K562 (cell line): ENCODE measurements at regions not wholly inside any gene's neighbourhood (a gene's known extent, or its start where the extent isn't known, plus 50 kb on each side); places are given as distances from the start of the nearest gene placed in this dataset.

Source experiments
- ATAC-seq: fragments of 200-7000 bp; cut with Tn5 transposase; 3 replicates; pipeline ENCODE4 v1.9.1; 2020; ENCODE audit warnings: moderate library complexity
- BruUV-seq: library from RNA; stranded (reverse); fragments of 400-500 nt; replicated peaks from 2 replicates; lab custom pipeline; 2021; lab: Mats Ljungman, UMichigan
- CTCF ChIA-PET: fragments of 300-600 bp; formaldehyde crosslinking; extraction: SDS; loops from one replicate; lab custom pipeline; 2021; ENCODE audit warnings: low intra/inter-chr PET ratio; lab: Yijun Ruan, JAX
- POLR2A ChIA-PET: fragments of 300-600, 350-650 bp; sonication (Branson Sonifier 250); formaldehyde crosslinking; extraction: SDS; loops from one replicate; lab custom pipeline; 2021; ENCODE audit warnings: antibody characterized with exemption, inconsistent platforms; lab: Yijun Ruan, JAX
- DNase-seq, 4 experiments: peaks; one replicate each; pipeline versions ENCODE4 v3.0.0 to v3.0.0-alpha.2; 2011 to 2018; ENCODE audit warnings: low spot score in 3 of 4, mixed read lengths in 3 of 4; ENCODE audit errors: extremely low read depth in 1 of 4
- FAIRE-seq: peaks from 2 replicates; lab custom pipeline; 2011; peaks lifted over from hg19 to GRCh38; lab: Jason Lieb, UNC
- H2AFZ ChIP-seq: 2 replicates; pipeline ENCODE4 v1.6.0; 2011; ENCODE audit warnings: low read depth, low read length, control low read depth, inconsistent platforms
- H3K27ac ChIP-seq: fragments of 200-600 bp; 3 replicates; pipeline ENCODE4 v1.8.0; 2011; ENCODE audit warnings: low read depth, mild to moderate bottlenecking, control low read depth, inconsistent platforms, low read length, moderate library complexity, mixed read lengths; ENCODE audit errors: extremely low read depth
- H3K27me3 ChIP-seq, 2 experiments: fragments of 300-600 bp in 1 of 2; 2 replicates in 1 of 2; 3 replicates in 1 of 2; pipeline versions ENCODE4 v1.6.0 to v1.8.0; 2011; ENCODE audit warnings: inconsistent platforms in 2 of 2, low read length in 2 of 2, mild to moderate bottlenecking in 1 of 2, mixed read lengths in 1 of 2, moderate library complexity in 1 of 2; ENCODE audit not compliant: control insufficient read depth in 2 of 2, insufficient read depth in 2 of 2
- H3K36me3 ChIP-seq: fragments of 300-600 bp; 3 replicates; pipeline ENCODE4 v1.8.0; 2011; ENCODE audit warnings: mild to moderate bottlenecking, low read length, inconsistent platforms; ENCODE audit not compliant: control insufficient read depth, insufficient read depth
- H3K4me1 ChIP-seq, 2 experiments: fragments of 200-600 bp in 1 of 2; replicated peaks in 1 of 2; 2 replicates in 1 of 2; 3 replicates in 1 of 2; pipeline versions ENCODE4 v1.5.1 to v1.8.0; 2011; ENCODE audit warnings: inconsistent platforms in 2 of 2, low read length in 2 of 2, mild to moderate bottlenecking in 1 of 2, mixed read lengths in 1 of 2, moderate library complexity in 1 of 2; ENCODE audit not compliant: control insufficient read depth in 2 of 2, insufficient read depth in 2 of 2
- H3K4me2 ChIP-seq: 2 replicates; pipeline ENCODE4 v1.6.1; 2011; ENCODE audit warnings: low read length, control low read depth, inconsistent platforms, mixed read lengths; ENCODE audit not compliant: insufficient read depth
- H3K4me3 ChIP-seq: fragments of 200-600 bp; sonication (generic), shearing (Covaris generic); 2 replicates; pipeline ENCODE4 v1.5.1; 2016; ENCODE audit warnings: control low read depth, inconsistent platforms
- H3K79me2 ChIP-seq: fragments of 200-600 bp; 3 replicates; pipeline ENCODE4 v1.8.0; 2011; ENCODE audit warnings: low read length, inconsistent platforms; ENCODE audit not compliant: control insufficient read depth, insufficient read depth
- H3K9ac ChIP-seq, 2 experiments: 2 replicates each; pipeline versions ENCODE4 v1.6.0 to v1.6.1; 2011; ENCODE audit warnings: low read depth in 2 of 2, low read length in 2 of 2, control low read depth in 1 of 2, inconsistent platforms in 1 of 2, mild to moderate bottlenecking in 1 of 2, mixed read lengths in 1 of 2; ENCODE audit not compliant: insufficient read depth in 1 of 2
- H3K9me1 ChIP-seq: one replicate; pipeline ENCODE4 v1.6.0; 2011; ENCODE audit warnings: inconsistent platforms, mild to moderate bottlenecking, low read length, moderate library complexity; ENCODE audit not compliant: control insufficient read depth, insufficient read depth
- H3K9me3 ChIP-seq: replicated peaks from 2 replicates; pipeline ENCODE4 v1.5.1; 2011; ENCODE audit warnings: low read depth, low read length, inconsistent platforms; ENCODE audit not compliant: control insufficient read depth, insufficient read depth
- H4K20me1 ChIP-seq: replicated peaks from 2 replicates; pipeline ENCODE4 v1.6.1; 2011; ENCODE audit warnings: low read length, inconsistent platforms, mixed read lengths; ENCODE audit not compliant: control insufficient read depth, insufficient read depth
- CBFA2T2 ChIP-seq: fragments of 450-650 bp; conservative IDR thresholded peaks from 2 replicates; pipeline ENCODE4 v1.6.1; 2017; ENCODE audit warnings: mild to moderate bottlenecking
- MCM7 ChIP-seq, 2 experiments: fragments of 450-650 bp; IDR thresholded peaks; 2 replicates each; pipeline ENCODE4 v1.6.1; 2016 to 2018
- PBX2 ChIP-seq, 2 experiments: IDR thresholded peaks in 1 of 2; conservative IDR thresholded peaks in 1 of 2; 2 replicates each; pipeline ENCODE4 v1.6.1; 2016; ENCODE audit warnings: low read depth in 2 of 2, mild to moderate bottlenecking in 1 of 2, missing compliant biosample characterization in 1 of 2, missing genetic modification characterization in 1 of 2, moderate library complexity in 1 of 2
- PTBP1 ChIP-seq: fragments of 200-400 bp; formaldehyde crosslinking; IDR thresholded peaks from 2 replicates; pipeline ENCODE4 v1.6.1; 2017; ENCODE audit warnings: low read depth, low read length
- RB1 ChIP-seq: fragments of 450-650 bp; IDR thresholded peaks from 2 replicates; pipeline ENCODE4 v1.6.1; 2017; ENCODE audit warnings: low read depth, mild to moderate bottlenecking
- RBM15 ChIP-seq: fragments of 200-400 bp; formaldehyde crosslinking; IDR thresholded peaks from 2 replicates; pipeline ENCODE4 v1.6.1; 2018; ENCODE audit warnings: mild to moderate bottlenecking, low read length, moderate library complexity; ENCODE audit not compliant: insufficient read depth
- ZNF124 ChIP-seq: sonication (generic); formaldehyde crosslinking; IDR thresholded peaks from 2 replicates; pipeline ENCODE4 v1.8.1; 2022; ENCODE audit warnings: missing genetic modification reagents
- WGBS: fragments of 100-300 bp; shearing (Covaris generic); methylation state at CpG from one replicate; pipeline ENCODE4 v1.1.6; 2016; ENCODE audit warnings: low coverage, mixed read lengths; ENCODE audit not compliant: insufficient coverage; ENCODE audit errors: missing lambda C conversion rate; 5-methylcytosine and 5-hydroxymethylcytosine counted together
- in situ Hi-C: fragments of 300-500 bp; cut with MboI; formaldehyde crosslinking; loops from 4 replicates; pipeline ENCODE4 v1.15.0; 2018; ENCODE audit warnings: inconsistent platforms, mixed read lengths
- intact Hi-C: fragments of 100-400 bp; cut with micrococcal nuclease; formaldehyde crosslinking; loops from 2 replicates; pipeline ENCODE4 v1.14.2; 2022
- TF ChIP-seq, protein P1 (sequence below): IDR thresholded peaks from 2 replicates; pipeline ENCODE4 v1.6.1; 2016; ENCODE audit warnings: missing genetic modification characterization, missing compliant biosample characterization

DNA sequence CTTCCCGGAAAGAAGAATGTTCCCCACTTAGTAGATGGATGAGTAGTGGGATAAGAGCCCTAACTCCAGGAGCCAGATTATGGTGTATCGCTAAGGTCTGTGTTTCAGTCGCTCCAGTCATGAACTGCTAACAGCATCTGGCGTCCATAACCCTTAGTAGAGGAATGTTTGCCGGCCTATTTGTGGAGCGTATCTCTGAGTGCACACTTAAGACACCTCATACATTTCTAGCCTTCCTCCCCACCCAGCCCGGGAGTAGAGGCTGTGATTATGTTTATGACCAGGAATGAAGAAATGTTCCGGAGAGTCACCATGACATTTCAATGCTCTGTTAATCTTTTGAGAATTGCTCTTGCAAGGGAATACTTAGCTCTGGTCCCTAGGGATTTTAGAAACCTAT is 251.1 kb upstream of the SOX4 start:
- H4K20me1 ChIP-seq, result no peaks in the 10 kb centered on the region
- H3K27ac ChIP-seq, result no peak overlapping the region
- intact Hi-C loops, result no loop called here
- no peak for FAIRE-seq
- no peak overlapping the region for H3K4me3 ChIP-seq
- no peak overlapping the region for H2AFZ ChIP-seq
- CTCF ChIA-PET, result no interaction called here
- no peak overlapping the region for H3K4me2 ChIP-seq
- H3K79me2 ChIP-seq, result no peaks in the 10 kb centered on the region
- in situ Hi-C loops, result no loop called here
- no peak for ATAC-seq
- no peaks in the 10 kb centered on the region for H3K9me3 ChIP-seq
- no peak for DNase-seq
- no peak overlapping the region for H3K9ac ChIP-seq
- POLR2A ChIA-PET, result interaction anchor here (1.9 kb wide), 1 partner anchor 10 kb away, joined by 6 read pairs; no protein-coding TSS in a partner anchor
- H3K27me3 ChIP-seq, result no peaks in the 10 kb centered on the region; a peak in 1 of 5 replicates
- no peaks in the 10 kb centered on the region for H3K9me1 ChIP-seq
- BruUV-seq, result no TSS peak
- TF ChIP-seq RBM15 (no peak), PBX2 (CRISPR knock-in tag; IDR thresholded peaks at IDR 0.05; ENCODE audit: low read depth) (no peak), PBX2 (tag; conservative IDR thresholded peaks at IDR 0.05; ENCODE audit: low read depth) (no peak), ZNF124 (CRISPR knock-in tag) (no peak), MCM7 (IDR thresholded peaks at IDR 0.05) (no peak), CBFA2T2 (no peak), PTBP1 (no peak), RB1 (no peak)
- TF ChIP-seq, protein P1, sequence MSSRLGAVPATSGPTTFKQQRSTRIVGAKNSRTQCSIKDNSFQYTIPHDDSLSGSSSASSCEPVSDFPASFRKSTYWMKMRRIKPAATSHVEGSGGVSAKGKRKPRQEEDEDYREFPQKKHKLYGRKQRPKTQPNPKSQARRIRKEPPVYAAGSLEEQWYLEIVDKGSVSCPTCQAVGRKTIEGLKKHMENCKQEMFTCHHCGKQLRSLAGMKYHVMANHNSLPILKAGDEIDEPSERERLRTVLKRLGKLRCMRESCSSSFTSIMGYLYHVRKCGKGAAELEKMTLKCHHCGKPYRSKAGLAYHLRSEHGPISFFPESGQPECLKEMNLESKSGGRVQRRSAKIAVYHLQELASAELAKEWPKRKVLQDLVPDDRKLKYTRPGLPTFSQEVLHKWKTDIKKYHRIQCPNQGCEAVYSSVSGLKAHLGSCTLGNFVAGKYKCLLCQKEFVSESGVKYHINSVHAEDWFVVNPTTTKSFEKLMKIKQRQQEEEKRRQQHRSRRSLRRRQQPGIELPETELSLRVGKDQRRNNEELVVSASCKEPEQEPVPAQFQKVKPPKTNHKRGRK (tag), result no peak
- H3K36me3 ChIP-seq, result no peaks in the 10 kb centered on the region
- WGBS, result 0% methylated on average over 8 of the region's 8 CpGs
- no peaks in the 10 kb centered on the region for H3K4me1 ChIP-seq
